ENCODE measurements at regions not wholly inside any gene's neighbourhood (a gene's known extent, or its start where the extent isn't known, plus 50 kb on each side); places are given as distances from the start of the nearest gene placed in this dataset.

- no peak for DNase-seq
Observed at GRCh38 chrX:149151805-149152757, 353.0 kb downstream of the IDS start.

DNA sequence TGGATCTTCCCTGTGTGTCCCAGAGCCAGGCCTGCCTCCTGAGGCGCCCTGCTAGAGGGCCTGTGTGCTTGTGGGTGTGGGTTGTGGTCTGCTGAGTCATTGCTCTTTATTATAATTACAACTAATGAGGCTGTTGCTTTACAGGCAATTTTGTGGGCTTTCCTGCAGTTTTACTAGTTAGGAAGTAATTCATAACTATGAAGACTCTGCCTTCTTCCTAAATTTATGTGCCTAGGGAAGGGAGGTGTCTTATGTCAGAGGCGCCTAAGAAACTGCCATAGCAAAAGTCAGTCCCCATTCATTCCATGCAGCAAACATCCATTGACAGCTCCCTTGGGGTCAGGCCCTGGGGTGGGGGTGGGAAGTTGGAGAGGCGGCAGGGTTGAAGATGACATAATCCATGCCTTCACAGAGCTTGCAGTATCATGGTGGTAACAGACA, 359.2 kb downstream of the IDS start:
- DNase-seq: no peak

DNA sequence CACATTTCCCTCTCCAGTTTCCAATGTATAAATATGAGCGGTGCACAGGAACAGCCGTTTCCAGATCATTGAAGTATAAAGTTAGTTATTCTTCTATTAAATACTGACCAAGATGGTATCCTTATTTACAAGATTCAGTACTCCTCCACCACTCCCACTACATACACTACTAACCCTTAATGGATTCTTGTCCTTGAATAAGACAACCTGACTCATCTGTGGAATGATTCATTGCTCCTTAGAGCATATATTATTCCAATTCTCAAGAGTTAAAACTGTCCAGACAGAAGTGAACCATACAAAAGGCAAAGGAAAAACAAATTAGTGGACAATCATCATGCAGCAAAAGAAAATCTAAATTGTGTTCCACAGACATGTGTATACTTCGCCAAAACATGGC, 373.3 kb downstream of the IDS start:
- no peak for DNase-seq

GRCh38 chrX:149129767-149130166, 375.3 kb downstream of the IDS start:
- DNase-seq: no peak

DNA sequence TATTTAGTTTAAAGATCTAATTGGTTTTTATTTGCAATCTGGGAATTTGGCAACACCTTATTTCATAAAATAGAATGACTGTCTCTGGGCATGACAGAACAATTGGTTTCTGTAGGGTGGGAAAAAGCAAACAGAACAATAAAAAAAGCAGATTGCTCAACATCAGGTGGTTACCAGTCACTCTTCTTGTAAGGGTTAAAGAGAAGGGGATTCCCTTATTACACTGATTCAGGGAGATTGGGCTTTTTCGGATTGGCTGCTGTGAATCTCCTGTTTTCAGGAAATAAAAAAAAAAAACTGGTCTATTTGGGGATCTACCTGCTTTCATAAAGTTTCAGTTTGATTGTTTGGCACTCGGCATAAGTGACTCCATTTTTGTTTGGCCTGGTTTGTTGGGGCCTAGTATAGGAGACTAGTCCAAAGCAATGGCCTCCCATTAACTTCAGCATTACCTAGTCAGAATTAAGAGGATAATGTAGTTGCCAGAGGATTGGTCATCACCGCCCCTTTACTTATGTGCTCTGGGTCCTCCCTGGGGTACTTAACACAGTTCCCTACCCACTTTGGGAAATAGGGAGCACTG, 380.5 kb downstream of the IDS start:
- no peak for DNase-seq

DNA sequence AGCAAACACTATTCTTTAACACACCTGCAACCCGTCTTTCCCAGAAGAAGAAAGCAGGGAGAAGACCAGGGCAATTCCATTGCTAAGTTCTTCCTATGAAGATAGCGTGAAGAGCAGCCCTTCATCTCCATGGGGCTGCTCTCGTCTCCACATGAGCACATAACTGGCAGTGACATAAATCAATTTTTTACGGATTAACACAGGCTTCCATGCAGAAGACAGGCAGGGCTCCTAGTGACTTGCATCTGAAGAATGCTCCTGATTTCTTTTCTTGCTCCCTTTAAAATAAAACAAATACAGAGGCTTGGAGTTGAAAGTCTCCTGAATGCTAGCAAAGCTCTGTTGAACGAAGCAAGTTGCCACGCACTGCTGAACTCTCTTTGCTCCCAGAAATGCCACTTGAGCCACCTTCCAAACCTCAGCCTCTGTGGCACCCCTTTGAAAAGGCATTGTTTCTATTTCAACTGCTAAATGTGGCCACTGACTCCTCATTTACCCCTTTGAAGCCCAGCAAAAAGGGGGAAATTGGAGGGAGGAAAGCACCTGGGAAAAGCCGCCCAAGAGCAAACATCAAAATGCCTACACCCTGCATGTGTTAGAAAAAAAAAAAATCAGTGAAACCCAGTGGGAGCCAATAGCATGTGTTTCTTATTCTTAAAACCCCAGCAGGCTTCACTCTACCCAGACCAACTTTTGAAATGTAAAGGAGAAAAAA, 383.7 kb downstream of the IDS start:
- DNase-seq: no peak

GRCh38 chrX:149120459-149120858, 384.6 kb downstream of the IDS start:
- DNase-seq: no peak

GRCh38 chrX:149114874-149115273, 390.2 kb downstream of the IDS start:
- no peak for DNase-seq

GRCh38 chrX:149114001-149114400, 391.1 kb downstream of the IDS start:
- no peak for DNase-seq

- DNase-seq: no peak
Observed at GRCh38 chrX:149097786-149098185, 407.3 kb downstream of the IDS start.

DNA sequence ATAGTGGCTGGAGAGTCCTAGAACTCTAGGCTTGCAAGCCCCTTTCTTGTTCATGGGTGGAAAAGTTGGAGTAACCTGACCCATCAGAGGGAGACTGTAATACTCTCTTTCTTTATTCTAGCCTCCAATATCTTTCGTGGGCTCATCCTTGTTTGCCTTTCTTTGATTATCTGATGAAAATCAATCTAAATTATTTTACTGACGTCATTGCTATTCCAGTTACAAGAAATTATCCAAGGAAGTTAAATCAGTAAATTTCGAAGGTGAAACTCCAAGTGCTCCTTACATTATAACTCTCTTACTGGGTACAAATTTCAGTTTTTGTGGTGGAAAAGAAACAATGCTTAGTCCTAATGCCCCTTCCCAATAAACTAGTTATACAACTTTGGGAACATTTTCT, 412.9 kb downstream of the IDS start:
- DNase-seq: no peak

DNA sequence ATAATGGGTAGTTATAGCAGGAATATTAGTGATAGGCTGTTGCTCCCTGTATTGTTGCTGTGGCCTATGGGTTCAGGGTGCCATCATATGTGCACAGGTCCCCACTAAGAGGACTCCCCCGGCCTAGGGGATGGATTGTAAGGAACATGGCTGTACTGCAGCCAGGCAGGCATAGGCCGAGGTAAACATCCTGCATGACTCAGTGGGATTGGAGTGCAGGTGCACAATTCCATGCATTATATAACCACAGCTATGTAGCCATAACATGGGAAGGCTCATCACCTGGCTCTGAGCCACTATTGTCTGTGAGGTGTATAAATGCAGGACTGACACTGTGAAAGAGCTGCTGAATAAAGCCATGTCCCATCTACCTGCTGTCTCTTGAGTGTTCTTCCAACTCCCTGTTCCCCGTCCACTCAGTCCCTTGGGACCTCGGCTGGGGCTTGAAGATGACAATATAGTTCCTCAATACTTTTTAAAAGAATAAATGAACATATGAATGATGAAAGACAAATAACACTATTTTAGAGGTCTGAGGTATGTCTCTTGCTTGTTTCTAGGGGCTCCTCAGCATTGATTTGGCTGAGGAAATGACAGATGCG, 425.2 kb downstream of the IDS start:
- DNase-seq: no peak

DNA sequence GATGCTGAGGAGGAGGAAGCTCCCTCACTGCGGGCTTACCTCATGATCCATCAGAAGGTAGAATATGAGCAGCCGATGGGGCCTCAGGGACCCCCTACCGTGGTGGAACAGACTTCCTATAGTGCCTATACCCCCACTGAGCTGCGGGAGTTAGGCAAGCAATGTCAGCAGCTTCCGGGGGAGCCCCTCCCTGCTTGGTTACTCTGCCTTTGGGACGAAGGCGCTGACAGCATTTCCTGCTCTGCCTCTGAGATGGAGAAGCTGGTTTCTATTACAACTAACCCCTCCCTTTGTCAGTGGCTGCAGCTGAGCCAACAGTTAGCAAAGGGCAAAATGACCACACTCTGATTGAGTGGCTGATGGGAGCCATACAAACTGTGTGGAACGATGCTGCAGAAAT, 430.7 kb downstream of the IDS start:
- DNase-seq: no peak

- DNase-seq: no peak
Observed at GRCh38 chrX:149073479-149073878, 431.6 kb downstream of the IDS start.

GRCh38 chrX:149069899-149070298, 435.2 kb downstream of the IDS start:
- DNase-seq: no peak

- DNase-seq: no peak
Observed at GRCh38 chrX:149060921-149061320, 444.2 kb downstream of the IDS start.

Measured in activated CD4-positive, CD25-positive, alpha-beta regulatory T cell treated with anti-CD3 and anti-CD28 coated beads, Interleukin-2, amount 50 U/mL, for 72 hours (primary cell).